Retinal pigment epithelial cell (primary cell): ENCODE measurements at regions not wholly inside any gene's neighbourhood (a gene's known extent, or its start where the extent isn't known, plus 50 kb on each side); places are given as distances from the start of the nearest gene placed in this dataset.

Experiments
- DNase-seq: peaks from one replicate; pipeline ENCODE4 v3.0.0-alpha.2; 2010; ENCODE audit warnings: low read depth
- H3K4me3 ChIP-seq: 2 replicates; pipeline ENCODE4 v1.5.1; 2011; ENCODE audit warnings: mild to moderate bottlenecking, low read length, control low read depth, moderate library complexity
- TF ChIP-seq, protein P1 (sequence below): conservative IDR thresholded peaks from 2 replicates; pipeline ENCODE4 v1.5.1; 2011; ENCODE audit warnings: low read depth, low read length, control low read depth, inconsistent platforms

DNA sequence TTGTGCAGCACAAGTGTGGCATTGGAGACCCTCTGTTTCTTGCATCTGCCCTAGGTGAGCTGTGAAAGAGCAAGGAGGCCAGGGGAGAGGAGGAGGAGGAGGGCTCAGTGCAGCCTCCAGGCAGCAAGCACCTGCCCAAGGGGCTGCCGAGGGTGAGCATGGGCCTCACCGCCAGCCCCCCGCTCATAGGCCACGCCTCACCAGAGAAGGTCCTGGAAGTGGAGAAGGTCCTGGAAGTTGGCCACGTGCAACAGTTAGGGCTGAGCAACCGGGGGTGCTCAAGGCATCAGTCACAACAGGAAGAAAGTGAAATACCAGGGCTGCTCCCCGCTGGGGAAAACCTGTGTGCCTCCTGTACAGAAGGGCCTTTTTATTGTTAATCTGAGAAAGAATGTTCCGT lies 168.9 kb downstream of the TEX29 start:
- TF ChIP-seq, protein P1, sequence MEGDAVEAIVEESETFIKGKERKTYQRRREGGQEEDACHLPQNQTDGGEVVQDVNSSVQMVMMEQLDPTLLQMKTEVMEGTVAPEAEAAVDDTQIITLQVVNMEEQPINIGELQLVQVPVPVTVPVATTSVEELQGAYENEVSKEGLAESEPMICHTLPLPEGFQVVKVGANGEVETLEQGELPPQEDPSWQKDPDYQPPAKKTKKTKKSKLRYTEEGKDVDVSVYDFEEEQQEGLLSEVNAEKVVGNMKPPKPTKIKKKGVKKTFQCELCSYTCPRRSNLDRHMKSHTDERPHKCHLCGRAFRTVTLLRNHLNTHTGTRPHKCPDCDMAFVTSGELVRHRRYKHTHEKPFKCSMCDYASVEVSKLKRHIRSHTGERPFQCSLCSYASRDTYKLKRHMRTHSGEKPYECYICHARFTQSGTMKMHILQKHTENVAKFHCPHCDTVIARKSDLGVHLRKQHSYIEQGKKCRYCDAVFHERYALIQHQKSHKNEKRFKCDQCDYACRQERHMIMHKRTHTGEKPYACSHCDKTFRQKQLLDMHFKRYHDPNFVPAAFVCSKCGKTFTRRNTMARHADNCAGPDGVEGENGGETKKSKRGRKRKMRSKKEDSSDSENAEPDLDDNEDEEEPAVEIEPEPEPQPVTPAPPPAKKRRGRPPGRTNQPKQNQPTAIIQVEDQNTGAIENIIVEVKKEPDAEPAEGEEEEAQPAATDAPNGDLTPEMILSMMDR = no peak
- DNase-seq = no peak
- H3K4me3 ChIP-seq = no peak overlapping the region

DNA sequence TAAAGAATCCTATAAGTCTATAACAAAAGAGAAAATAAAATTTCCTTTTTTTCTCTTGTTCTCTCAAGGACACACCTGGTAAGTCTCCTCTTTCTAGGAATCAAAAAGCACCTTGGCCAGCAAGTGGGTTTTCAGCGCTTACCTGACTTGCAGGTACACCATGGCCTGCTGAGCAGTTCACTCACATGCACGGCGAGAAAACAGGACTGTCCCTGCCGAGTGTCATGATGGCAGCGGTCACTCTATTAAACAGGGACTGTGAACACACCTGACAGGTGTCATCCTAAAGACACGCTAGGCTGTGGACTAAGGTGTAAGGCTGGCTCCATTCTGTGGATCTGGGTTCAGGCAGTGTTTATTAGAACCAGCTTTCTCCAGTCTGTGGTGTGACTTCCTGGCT lies 170.2 kb downstream of the TEX29 start:
- DNase-seq = no peak
- no peak overlapping the region for H3K4me3 ChIP-seq
- TF ChIP-seq, protein P1 = no peak

DNA sequence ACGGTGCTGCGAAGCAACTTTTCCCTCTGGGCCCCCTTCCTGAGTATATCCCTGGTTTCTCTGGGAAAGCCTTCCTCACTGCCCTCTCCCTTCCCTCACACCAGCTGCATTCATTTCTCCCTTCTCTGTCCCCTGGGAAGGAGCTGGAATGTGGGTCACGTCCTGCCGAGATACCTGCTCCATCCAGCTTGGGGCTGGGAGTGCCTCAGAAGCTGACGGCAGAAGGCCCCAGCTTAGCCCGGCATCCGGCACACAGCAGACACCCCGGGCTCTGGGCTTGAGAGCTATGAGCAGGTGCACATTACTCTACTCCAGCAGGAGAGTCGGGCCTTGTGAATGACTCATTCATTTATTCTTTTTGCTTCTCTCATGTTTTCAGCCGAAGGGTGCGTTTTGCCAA lies 170.6 kb downstream of the TEX29 start:
- no peak overlapping the region for H3K4me3 ChIP-seq
- TF ChIP-seq, protein P1 = no peak
- DNase-seq = no peak

DNA sequence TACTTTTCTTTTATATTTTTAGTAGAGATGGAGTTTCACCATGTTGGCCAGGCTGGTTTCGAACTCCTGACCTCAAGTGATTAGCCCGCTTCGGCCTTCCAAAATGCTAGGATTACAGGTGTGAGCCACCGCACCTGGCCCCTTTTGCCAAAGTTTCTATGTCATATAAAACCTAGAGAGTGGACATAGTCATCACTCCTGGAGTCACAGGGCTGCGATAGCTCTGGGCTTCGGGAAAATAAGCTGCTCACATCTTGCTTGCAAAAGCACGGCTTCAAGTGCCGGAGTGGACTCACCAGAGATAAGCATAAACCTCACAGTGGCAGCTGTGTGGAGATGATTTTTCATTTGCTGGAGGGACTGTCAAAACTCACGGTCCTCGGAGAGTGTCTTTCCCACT lies 171.2 kb downstream of the TEX29 start:
- H3K4me3 ChIP-seq = no peak overlapping the region
- no peak for DNase-seq
- TF ChIP-seq, protein P1 = no peak

DNA sequence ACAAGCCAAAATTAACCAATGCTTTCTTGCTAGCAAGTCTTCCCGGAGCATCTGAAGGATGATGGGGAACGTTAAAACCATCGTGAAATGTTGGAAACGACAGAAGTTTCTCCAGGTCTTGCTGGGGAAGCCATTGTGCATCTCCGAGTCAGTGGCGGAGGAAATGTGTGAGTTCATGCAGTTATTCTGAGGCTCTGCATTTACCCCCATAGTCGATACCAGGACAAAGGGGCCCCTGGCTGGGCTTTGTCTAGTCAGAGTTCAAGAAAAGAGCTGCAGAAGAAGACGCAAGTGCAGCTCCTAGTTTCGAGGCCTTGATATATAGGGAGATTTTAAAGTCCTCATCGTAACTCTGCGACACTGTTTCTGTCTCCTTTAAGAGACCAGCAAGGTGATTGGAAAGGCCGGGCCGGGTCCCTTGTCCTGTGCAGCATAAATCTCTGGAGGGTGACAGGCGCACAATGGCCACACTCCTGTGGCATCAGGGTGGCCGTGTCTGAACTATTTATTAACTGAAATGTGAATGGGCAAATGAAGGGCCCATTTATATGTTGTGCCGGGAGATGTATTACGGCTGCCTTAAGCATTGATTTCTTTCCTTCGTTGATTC lies 172.0 kb downstream of the TEX29 start:
- no peak for DNase-seq
- TF ChIP-seq, protein P1 = no peak
- H3K4me3 ChIP-seq = no peak overlapping the region

DNA sequence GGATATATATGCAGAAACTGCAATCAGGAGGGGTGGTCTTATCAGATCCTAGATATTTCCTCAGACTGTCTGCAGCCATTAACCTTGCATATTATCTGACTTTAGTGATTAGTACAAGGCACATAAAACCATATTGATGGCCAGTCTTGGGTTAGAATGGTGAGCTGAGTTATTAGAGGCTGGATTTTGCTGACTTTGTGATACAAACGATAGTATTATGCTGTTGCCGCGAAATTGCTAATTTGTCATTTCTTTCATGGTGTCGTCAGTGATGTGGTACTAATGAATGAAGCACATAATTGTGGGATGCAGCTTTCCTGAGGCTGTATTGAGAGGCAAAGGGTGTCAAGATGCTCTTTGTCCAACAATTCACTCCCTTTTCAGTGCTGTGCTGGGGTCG lies 172.5 kb downstream of the TEX29 start:
- DNase-seq = no peak
- TF ChIP-seq, protein P1 = no peak
- no peak overlapping the region for H3K4me3 ChIP-seq

DNA sequence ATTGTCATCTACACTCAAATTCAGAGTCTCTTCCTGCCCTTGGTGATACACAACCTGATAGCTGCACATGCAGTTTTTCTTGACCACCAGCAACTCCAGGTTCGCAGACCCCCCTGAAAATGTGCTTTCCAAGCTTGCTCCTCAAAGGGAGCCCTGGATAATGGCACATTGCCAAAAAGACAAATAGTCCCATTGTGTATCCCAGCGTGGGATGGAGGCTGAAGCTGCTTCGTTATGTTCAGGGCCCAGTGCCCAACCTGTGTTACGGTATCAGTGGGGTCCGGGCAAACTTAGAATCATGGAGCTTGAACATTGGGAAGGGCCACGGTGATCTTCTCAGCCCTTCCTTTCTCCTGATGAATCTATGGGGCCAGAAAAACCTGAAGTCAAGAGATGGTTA lies 173.0 kb downstream of the TEX29 start:
- no peak for DNase-seq
- TF ChIP-seq, protein P1 = no peak
- H3K4me3 ChIP-seq = no peak overlapping the region
